DOHH2 (cell line): ENCODE measurements at regions not wholly inside any gene's neighbourhood (a gene's known extent, or its start where the extent isn't known, plus 50 kb on each side); places are given as distances from the start of the nearest gene placed in this dataset.

ENCODE experiments used
- H3F3A ChIP-seq: fragments of 200-600 bp; sonication (generic), shearing (Covaris generic); 2 replicates; pipeline ENCODE4 v1.6.0; 2016; ENCODE audit warnings: antibody characterized with exemption, mild to moderate bottlenecking; ENCODE audit not compliant: control insufficient read depth, insufficient read depth
- H3K27ac ChIP-seq: fragments of 200-600 bp; sonication (generic); 2 replicates; pipeline ENCODE4 v1.5.1; 2014; ENCODE audit warnings: low read depth, mild to moderate bottlenecking, low read length, moderate library complexity
- H3K27me3 ChIP-seq: fragments of 200-600 bp; sonication (generic); 2 replicates; pipeline ENCODE4 v1.6.1; 2014; ENCODE audit warnings: mild to moderate bottlenecking, low read length, mixed read lengths; ENCODE audit not compliant: control insufficient read depth
- H3K36me3 ChIP-seq: fragments of 200-600 bp; sonication (generic); 2 replicates; pipeline ENCODE4 v1.6.1; 2014; ENCODE audit warnings: mild to moderate bottlenecking, low read length, moderate library complexity, mixed read lengths; ENCODE audit not compliant: control insufficient read depth
- H3K4me1 ChIP-seq: fragments of 200-600 bp; sonication (generic); 2 replicates; pipeline ENCODE4 v1.6.1; 2014; ENCODE audit warnings: mild to moderate bottlenecking, low read length, mixed read lengths; ENCODE audit not compliant: control insufficient read depth
- H3K4me2 ChIP-seq: fragments of 200-600 bp; sonication (generic); 2 replicates; pipeline ENCODE4 v1.6.0; 2014; ENCODE audit warnings: mild to moderate bottlenecking, low read length, moderate library complexity
- H3K4me3 ChIP-seq: fragments of 200-600 bp; sonication (generic); 2 replicates; pipeline ENCODE4 v1.5.1; 2014; ENCODE audit warnings: mild to moderate bottlenecking, low read length, mixed read lengths
- H3K79me2 ChIP-seq: fragments of 200-600 bp; sonication (generic); 2 replicates; pipeline ENCODE4 v1.6.1; 2014; ENCODE audit warnings: mild to moderate bottlenecking, low read length, mixed read lengths; ENCODE audit not compliant: control insufficient read depth
- H3K9me2 ChIP-seq: fragments of 200-600 bp; sonication (generic); replicated peaks from 2 replicates; pipeline ENCODE4 v1.6.1; 2014; ENCODE audit warnings: mild to moderate bottlenecking, low read length, mixed read lengths; ENCODE audit not compliant: control insufficient read depth
- H3K9me3 ChIP-seq: fragments of 200-600 bp; sonication (generic); 2 replicates; pipeline ENCODE4 v1.6.1; 2014; ENCODE audit warnings: antibody characterized with exemption, low read length, mixed read lengths; ENCODE audit not compliant: control insufficient read depth, insufficient read depth
- H4K20me1 ChIP-seq: fragments of 200-600 bp; sonication (generic); 2 replicates; pipeline ENCODE4 v1.6.0; 2014; ENCODE audit warnings: low read depth, mild to moderate bottlenecking, antibody characterized with exemption, low read length, moderate library complexity; ENCODE audit not compliant: control insufficient read depth, insufficient read depth
- EZH2phosphoT487 ChIP-seq: fragments of 200-600 bp; sonication (generic); IDR thresholded peaks from 2 replicates; pipeline ENCODE4 v1.6.1; 2017; ENCODE audit warnings: borderline replicate concordance, mild to moderate bottlenecking, antibody characterized with exemption, low read length, moderate library complexity, mixed read lengths
- TF ChIP-seq, protein P1 (sequence below): fragments of 200-600 bp; sonication (generic); IDR thresholded peaks from one replicate; pipeline ENCODE4 v1.5.1; 2014; ENCODE audit warnings: antibody characterized with exemption, mild to moderate bottlenecking, low read depth, low read length; ENCODE audit not compliant: poor library complexity, severe bottlenecking

DNA sequence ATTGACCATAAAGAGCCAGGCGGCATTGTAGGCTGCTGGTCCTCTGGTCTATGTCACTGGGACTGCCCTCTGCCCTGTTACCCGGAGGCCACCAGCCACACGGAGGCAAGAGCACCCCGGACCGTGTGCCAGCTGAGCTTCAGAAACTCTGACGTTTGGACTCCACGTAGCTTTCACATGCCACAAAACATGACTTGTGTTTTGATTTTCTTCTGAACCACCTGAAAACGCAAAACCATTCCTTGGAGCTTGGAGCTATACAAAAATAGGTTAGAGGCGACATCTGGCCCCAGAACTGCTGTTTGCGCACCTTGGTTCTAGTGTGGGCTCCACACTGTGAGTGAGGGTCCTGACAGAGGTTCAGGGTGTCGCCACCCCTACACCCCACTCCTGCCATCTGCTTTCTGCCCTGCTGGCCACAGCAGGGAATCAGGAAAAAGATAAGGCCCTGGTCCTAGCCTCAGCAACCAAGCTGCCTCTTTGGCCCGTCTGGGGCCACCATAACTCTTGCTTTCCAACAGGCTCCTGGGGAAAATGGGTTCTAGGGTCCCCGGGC, 151.3 kb upstream of the IRX2 start:
- H3K79me2 ChIP-seq, result no peaks in the 10 kb centered on the region
- peaks cover 23% of the 10 kb centered on the region; the same call in 1 of the 2 replicates for H3K9me3 ChIP-seq
- H3K4me3 ChIP-seq, result no peak overlapping the region
- H3F3A ChIP-seq, result no peaks in the 10 kb centered on the region
- H4K20me1 ChIP-seq, result no peaks in the 10 kb centered on the region
- H3K4me1 ChIP-seq, result no peaks in the 10 kb centered on the region
- no peaks in the 10 kb centered on the region for H3K36me3 ChIP-seq
- H3K27ac ChIP-seq, result no peak overlapping the region
- H3K27me3 ChIP-seq, result no peaks in the 10 kb centered on the region
- no peaks in the 10 kb centered on the region for H3K9me2 ChIP-seq
- H3K4me2 ChIP-seq, result no peak overlapping the region
- no peak for TF ChIP-seq EZH2phosphoT487
- TF ChIP-seq, protein P1, sequence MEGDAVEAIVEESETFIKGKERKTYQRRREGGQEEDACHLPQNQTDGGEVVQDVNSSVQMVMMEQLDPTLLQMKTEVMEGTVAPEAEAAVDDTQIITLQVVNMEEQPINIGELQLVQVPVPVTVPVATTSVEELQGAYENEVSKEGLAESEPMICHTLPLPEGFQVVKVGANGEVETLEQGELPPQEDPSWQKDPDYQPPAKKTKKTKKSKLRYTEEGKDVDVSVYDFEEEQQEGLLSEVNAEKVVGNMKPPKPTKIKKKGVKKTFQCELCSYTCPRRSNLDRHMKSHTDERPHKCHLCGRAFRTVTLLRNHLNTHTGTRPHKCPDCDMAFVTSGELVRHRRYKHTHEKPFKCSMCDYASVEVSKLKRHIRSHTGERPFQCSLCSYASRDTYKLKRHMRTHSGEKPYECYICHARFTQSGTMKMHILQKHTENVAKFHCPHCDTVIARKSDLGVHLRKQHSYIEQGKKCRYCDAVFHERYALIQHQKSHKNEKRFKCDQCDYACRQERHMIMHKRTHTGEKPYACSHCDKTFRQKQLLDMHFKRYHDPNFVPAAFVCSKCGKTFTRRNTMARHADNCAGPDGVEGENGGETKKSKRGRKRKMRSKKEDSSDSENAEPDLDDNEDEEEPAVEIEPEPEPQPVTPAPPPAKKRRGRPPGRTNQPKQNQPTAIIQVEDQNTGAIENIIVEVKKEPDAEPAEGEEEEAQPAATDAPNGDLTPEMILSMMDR, result no peak

DNA sequence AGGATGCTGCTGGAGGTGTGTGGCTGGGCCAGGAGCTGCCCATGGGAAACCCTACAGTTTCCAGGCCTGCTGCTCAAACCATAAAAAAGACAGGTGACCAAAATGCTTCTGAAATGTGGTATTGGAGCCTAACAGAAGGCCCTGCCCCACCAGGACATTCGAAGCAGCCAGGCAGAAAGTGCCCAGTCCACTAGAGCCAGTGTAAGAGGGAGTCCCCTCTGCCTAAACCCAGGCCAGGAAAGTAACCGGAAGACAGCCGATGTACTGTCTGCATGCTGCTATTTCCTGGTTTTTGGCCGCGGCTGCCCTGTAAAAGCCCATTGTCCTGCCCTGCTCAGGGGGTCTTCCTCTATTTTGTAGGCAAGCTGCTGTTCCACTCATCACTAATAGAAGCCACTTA, 150.7 kb upstream of the IRX2 start:
- TF ChIP-seq EZH2phosphoT487, result no peak
- TF ChIP-seq, protein P1, result no peak
- Histone ChIP-seq H3K9me3 (peaks cover 26% of the 10 kb centered on the region; the same call in 1 of the 2 replicates), H3K9me2 (no peaks in the 10 kb centered on the region), H3K27ac (no peak overlapping the region), H3K27me3 (no peaks in the 10 kb centered on the region), H3F3A (no peaks in the 10 kb centered on the region), H3K4me3 (no peak overlapping the region), H3K4me1 (no peaks in the 10 kb centered on the region), H4K20me1 (no peaks in the 10 kb centered on the region), H3K36me3 (no peaks in the 10 kb centered on the region), H3K79me2 (no peaks in the 10 kb centered on the region), H3K4me2 (no peak overlapping the region)

DNA sequence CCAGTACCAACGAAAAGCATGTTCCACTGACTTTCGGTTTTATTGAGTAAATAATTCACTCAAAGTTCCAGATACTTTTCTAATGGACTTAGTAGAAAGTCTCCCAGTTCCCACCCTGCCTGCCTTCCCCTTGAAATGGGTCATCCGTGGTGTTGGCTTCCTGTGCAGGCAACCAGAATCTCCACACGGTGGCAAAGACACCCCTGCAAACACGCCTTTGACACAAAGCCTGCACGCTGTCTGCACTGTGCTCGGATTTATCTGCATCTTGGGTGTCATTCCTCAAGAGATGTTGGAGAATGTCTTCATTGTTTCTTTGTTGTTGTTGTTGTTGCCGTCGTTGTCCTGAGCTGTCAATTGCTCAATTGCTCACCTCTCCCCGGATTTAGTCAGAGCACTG, 150.0 kb upstream of the IRX2 start:
- Histone ChIP-seq H4K20me1 (no peaks in the 10 kb centered on the region), H3K36me3 (no peaks in the 10 kb centered on the region), H3K9me2 (no peaks in the 10 kb centered on the region), H3K4me3 (no peak overlapping the region), H3K27me3 (no peaks in the 10 kb centered on the region), H3K4me2 (no peak overlapping the region), H3K9me3 (peaks cover 29% of the 10 kb centered on the region; the same call in 1 of the 2 replicates), H3F3A (no peaks in the 10 kb centered on the region), H3K79me2 (no peaks in the 10 kb centered on the region), H3K4me1 (no peaks in the 10 kb centered on the region), H3K27ac (no peak overlapping the region)
- TF ChIP-seq, protein P1, result no peak
- no peak for TF ChIP-seq EZH2phosphoT487
